Activated T-cell treated with anti-CD3 and anti-CD28 coated beads, Interleukin-2, amount 50 U/mL, for 72 hours (primary cell): ENCODE measurements at regions not wholly inside any gene's neighbourhood (a gene's known extent, or its start where the extent isn't known, plus 50 kb on each side); places are given as distances from the start of the nearest gene placed in this dataset.

Experiments
- ATAC-seq, 2 donors: fragments of 150-1000 bp; cut with Tn5 transposase; replicated peaks in 1 of 2; 2 replicates each; pipeline ENCODE4 v1.10.0; 2021; ENCODE audit warnings: moderate library complexity in 2 of 2, mild to moderate bottlenecking in 1 of 2
- DNase-seq, 2 donors: peaks; one replicate each; pipeline ENCODE4 v3.0.0; 2021 to 2022; ENCODE audit warnings: mixed read lengths in 1 of 2
- H3K27ac Mint-ChIP-seq: one replicate; pipeline ENCODE4 v1.8.0; 2022; ENCODE audit warnings: mild to moderate bottlenecking, moderate library complexity, mixed read lengths
- H3K27me3 Mint-ChIP-seq: one replicate; pipeline ENCODE4 v1.8.0; 2022; ENCODE audit warnings: low read depth, mixed read lengths
- H3K36me3 Mint-ChIP-seq, 2 donors: one replicate each; pipeline ENCODE4 v1.8.0; 2022; ENCODE audit warnings: mixed read lengths in 2 of 2, mild to moderate bottlenecking in 1 of 2; ENCODE audit not compliant: insufficient read depth in 2 of 2
- H3K4me1 Mint-ChIP-seq: one replicate; pipeline ENCODE4 v1.8.0; 2022; ENCODE audit warnings: low read depth, mixed read lengths
- H3K4me3 Mint-ChIP-seq, 2 donors: one replicate each; pipeline ENCODE4 v1.8.0; 2022; ENCODE audit warnings: mild to moderate bottlenecking in 2 of 2, mixed read lengths in 2 of 2, moderate library complexity in 2 of 2
- H3K9me3 Mint-ChIP-seq, 2 donors: one replicate each; pipeline ENCODE4 v1.8.0; 2022; ENCODE audit warnings: mixed read lengths in 2 of 2

DNA sequence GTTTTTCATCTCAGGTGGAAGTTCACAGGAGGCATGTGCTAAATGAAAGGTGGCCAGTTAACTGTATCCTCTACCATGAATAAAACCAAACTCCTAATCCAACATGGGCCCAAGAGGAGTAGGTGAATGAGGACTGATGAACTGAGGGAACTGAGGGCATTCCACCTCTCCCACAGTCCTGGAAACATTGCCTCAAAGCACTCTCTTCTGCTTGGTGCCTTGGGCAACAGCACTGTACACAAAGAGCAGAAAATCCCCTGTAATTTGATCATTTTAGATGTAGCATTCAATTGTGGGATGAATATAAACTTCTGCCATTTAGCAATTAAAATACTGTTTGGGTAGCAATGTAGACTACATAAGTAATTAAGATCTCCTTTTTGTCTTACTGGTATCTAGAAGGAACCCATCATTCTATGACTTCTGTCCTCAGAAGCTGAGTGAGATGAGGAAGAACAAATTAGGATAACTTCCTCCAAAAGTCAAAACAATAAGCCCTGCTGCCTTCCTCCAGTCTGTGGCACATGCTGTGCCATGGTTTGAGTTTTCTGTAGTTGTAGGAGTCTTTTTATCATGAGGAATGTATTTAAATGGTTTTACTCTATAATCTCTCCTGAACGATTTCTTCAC is 86.7 kb upstream of the ZEB2 start:
- H3K9me3 Mint-ChIP-seq: peaks cover 0 to 2% of the 10 kb centered on the region in 2 donors
- no peak for DNase-seq
- no peaks in the 10 kb centered on the region for H3K4me1 Mint-ChIP-seq
- no peak for ATAC-seq
- H3K27ac Mint-ChIP-seq: no peak overlapping the region
- no peak overlapping the region for H3K4me3 Mint-ChIP-seq
- peaks cover 16% of the 10 kb centered on the region for H3K27me3 Mint-ChIP-seq
- H3K36me3 Mint-ChIP-seq: no peaks in the 10 kb centered on the region

DNA sequence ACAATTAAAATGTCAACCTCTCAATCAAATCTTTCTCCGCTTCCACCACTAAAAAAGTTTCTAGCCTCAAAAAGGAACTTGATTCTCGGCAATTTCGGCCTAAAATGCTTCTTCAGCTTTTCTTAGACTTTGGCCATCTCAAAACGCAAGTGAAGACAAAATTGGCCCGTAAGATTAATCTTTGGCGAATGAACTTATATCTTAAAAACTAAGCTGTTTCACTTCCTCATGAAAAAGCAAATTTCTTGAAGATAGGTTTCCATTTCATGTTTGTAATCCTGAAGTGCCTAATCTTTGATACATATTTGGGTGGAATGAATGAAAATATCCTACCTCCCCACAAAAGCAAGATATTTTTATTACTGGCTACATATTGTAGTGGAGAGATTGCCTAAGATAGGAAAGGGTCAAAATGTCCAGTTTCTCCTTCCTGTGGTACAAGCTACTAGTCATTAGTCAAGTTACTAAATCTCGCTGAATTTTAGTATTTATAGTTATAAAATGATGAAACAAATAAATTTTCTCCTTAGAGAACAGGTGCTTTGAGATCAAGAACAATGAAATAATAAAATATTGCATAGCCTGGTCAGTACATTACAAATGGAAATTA is 85.4 kb upstream of the ZEB2 start:
- Mint-ChIP-seq H3K9me3 (peaks cover 0 to 2% of the 10 kb centered on the region in 2 donors), H3K4me3 (no peak overlapping the region), H3K27ac (no peak overlapping the region), H3K4me1 (no peaks in the 10 kb centered on the region), H3K36me3 (no peaks in the 10 kb centered on the region), H3K27me3 (peaks cover 16% of the 10 kb centered on the region)
- DNase-seq (no peak), ATAC-seq (no peak)

DNA sequence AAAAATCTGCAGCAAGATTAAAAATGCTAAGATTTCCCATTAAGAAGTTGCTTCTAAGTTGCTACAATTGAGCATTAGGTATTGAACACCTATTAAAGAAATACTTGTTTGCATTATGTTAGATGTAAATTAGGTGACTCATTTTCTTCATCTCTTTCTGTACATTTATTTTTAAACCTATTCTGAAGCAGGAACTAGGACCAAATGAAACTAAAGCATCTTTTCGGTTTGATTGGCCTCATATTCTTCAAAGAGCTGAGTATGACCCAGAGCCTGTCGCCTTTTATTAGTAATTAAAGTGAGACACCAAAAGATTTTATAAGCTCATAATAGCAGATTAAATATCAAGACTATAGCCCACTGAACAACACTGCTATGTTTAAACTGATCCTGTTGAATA is 83.4 kb upstream of the ZEB2 start:
- H3K4me3 Mint-ChIP-seq: no peak overlapping the region

DNA sequence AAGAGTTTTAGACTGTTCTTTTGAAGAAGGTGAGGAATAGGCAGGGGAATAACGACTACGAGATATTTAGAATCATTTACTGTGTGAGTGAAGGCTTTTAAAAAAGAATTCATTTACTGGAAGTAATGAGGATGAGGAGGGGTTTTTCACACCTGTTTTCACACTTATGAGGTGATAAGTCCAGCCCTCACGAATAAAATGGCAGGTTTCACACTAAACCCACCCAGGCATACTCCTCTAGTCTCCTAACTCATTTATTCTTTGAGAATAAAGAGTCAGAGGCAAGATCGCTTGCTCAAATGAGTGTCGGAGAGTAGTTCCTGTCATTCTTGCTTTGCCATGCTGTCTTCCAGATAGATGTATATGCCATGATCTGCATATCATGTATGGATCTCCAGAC is 79.0 kb upstream of the ZEB2 start:
- Mint-ChIP-seq H3K27ac (peak overlapping the region; percentile 33), H3K27me3 (peaks cover 23% of the 10 kb centered on the region), H3K9me3 (peaks cover 0 to 3% of the 10 kb centered on the region in 2 donors), H3K4me1 (no peaks in the 10 kb centered on the region), H3K4me3 (no peak overlapping the region), H3K36me3 (peaks cover 0 to 1% of the 10 kb centered on the region in 2 donors)
- no peak for ATAC-seq
- DNase-seq: no peak

More for the DNA sequence above, 83.4 kb upstream of the ZEB2 start:
- ATAC-seq: no peak
- Mint-ChIP-seq H3K9me3 (peaks cover under 1 to 3% of the 10 kb centered on the region in 2 donors), H3K4me1 (no peaks in the 10 kb centered on the region), H3K36me3 (peaks cover 0 to 1% of the 10 kb centered on the region in 2 donors), H3K27ac (no peak overlapping the region), H3K27me3 (peaks cover 15% of the 10 kb centered on the region)
- no peak for DNase-seq

DNA sequence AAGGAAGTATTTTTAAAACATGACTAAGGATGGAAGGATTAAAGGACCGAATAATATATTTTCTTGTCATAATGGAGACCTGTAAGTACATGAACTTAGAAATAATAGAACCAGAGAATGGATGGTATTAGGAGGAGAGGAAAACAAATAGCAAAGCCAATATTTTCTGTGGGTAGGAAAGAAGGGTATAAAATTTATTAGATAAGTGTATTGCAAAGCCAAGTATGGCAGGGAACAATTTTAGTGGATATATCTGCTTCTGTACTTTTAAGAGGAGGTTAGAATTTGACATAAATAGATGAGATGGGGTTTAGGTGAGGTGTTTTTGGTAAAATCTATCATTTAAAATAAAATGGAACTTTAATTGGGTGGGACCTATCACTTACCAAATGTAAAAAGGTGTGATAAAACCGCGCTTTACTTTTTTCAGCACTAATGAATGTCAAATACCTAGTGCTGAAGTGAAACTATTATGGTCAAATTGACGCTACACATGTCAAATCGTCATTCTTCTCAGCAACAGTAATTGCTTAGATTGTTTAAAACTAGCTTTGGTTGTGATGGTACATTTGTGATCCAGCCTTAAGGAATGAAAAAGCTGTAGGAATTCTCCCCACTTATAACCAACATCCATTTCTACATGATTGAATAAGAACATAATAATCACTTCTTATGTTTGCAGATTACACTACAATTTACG is 78.1 kb upstream of the ZEB2 start:
- no peaks in the 10 kb centered on the region for H3K4me1 Mint-ChIP-seq
- peak overlapping the region; percentile 50 for H3K27ac Mint-ChIP-seq
- DNase-seq: no peak
- H3K4me3 Mint-ChIP-seq: peak overlapping the region in 1 of 2 donors; percentile 3
- peaks cover 0 to 3% of the 10 kb centered on the region in 2 donors for H3K9me3 Mint-ChIP-seq
- peaks cover 0 to 1% of the 10 kb centered on the region in 2 donors for H3K36me3 Mint-ChIP-seq
- no peak for ATAC-seq
- H3K27me3 Mint-ChIP-seq: peaks cover 18% of the 10 kb centered on the region

DNA sequence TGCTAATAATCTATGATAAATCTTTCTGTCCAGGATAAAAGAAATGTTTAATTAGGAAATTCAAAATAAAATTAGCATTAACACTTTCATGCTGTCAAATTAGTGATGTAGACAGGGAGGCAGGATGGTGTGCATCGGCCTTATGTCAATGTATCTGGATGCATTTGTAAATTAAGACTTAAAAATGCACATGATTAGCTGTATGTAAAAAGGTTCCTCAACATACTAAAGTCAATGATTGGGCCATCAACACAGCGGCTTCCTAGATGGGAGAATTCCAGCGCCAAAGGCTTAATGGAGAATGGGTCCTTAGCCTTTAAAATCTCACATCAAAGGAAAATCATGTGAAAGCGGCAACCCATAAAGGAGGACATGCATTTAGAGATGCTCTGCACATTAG is 77.5 kb upstream of the ZEB2 start:
- peaks cover 0 to 1% of the 10 kb centered on the region in 2 donors for H3K36me3 Mint-ChIP-seq
- peaks cover 18% of the 10 kb centered on the region for H3K27me3 Mint-ChIP-seq
- H3K27ac Mint-ChIP-seq: peak overlapping the region; percentile 50
- no peaks in the 10 kb centered on the region for H3K4me1 Mint-ChIP-seq
- H3K9me3 Mint-ChIP-seq: peaks cover 0 to 3% of the 10 kb centered on the region in 2 donors
- DNase-seq (no peak), ATAC-seq (no peak)
- no peak overlapping the region for H3K4me3 Mint-ChIP-seq

DNA sequence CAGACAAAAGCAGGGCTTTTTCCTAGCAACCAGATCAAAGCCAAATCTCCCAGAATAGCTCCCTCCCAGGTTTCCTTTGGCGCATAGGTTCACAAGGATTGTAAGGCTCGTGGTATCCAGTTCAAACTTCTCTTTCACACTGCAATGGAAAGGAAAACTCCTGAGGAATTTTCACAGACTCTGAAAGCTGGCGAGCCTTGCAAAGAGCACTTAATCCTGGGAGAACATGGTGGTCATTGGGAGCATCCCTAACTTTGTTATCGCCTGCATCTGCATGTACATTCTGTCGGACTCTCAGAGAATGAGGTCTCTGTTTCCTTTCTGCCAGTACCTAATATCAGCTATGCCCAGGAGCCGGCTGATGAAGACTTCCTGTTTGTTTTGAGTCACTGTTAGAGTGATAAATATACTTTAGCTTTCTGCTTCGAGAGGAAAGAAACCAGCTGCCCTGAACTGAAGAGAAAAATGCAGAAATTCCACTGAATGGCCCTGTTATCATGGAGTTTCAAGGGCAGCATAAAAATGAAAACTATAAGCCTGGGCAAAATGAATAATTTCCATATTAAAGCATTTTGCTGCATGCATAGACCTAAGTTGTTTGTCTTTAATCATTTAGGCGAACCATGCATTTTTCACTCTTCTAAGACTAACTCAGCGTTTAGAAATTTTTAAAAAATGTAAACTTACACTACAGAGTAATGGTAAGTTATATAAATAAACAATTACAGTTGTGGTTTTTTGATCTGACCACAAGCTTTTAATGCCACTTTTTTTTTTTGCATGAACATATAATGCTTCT is 76.4 kb upstream of the ZEB2 start:
- H3K4me1 Mint-ChIP-seq: no peaks in the 10 kb centered on the region
- ATAC-seq (no peak), DNase-seq (no peak)
- peak overlapping the region in 1 of 2 donors; percentile 2 for H3K4me3 Mint-ChIP-seq
- H3K36me3 Mint-ChIP-seq: peaks cover 0 to 1% of the 10 kb centered on the region in 2 donors
- no peak overlapping the region for H3K27ac Mint-ChIP-seq
- H3K27me3 Mint-ChIP-seq: peaks cover 18% of the 10 kb centered on the region
- peaks cover 0 to 3% of the 10 kb centered on the region in 2 donors for H3K9me3 Mint-ChIP-seq

DNA sequence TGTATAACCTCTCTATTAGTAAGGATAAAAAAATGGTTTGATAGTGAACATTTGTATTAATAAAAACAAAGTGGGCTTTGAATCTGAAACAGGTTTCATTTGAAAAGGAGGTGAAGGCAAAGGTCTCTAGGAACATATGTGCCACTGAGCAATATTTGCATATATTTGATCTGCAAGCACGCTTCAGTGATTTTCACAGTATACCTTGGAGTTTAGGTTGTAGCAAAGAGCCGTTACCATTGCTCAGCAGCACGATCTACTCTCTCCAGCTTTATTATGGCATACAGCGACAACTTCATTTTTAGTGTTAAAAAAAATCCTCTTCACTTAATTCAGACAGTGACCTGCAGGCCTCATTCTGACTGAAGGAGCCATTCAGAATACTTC is 75.8 kb upstream of the ZEB2 start:
- H3K9me3 Mint-ChIP-seq: peaks cover 0 to 3% of the 10 kb centered on the region in 2 donors
- ATAC-seq (no peak), DNase-seq (no peak)
- H3K36me3 Mint-ChIP-seq: peaks cover 0 to 1% of the 10 kb centered on the region in 2 donors
- H3K4me1 Mint-ChIP-seq: no peaks in the 10 kb centered on the region
- H3K27ac Mint-ChIP-seq: no peak overlapping the region
- H3K27me3 Mint-ChIP-seq: peaks cover 18% of the 10 kb centered on the region
- no peak overlapping the region for H3K4me3 Mint-ChIP-seq

DNA sequence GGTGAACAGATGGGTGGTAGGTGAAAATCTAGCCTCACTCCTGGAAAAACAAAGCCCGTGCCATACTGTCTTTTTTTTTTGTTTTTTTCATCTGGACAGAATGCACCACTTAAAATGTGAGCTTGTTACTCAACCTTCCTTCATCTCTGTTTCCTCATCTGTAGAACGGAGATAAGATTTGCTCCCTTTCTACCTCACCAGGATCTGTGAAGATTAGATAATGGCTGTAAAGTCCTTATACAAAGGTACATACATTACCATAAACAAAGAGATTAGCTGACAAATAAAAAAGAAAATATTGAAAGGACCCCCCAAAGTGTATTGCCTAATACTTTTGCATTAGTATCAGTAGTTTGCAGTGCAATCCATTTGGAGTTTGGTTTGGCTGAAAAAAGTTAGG is 75.4 kb upstream of the ZEB2 start:
- ATAC-seq (no peak), DNase-seq (no peak)
- Mint-ChIP-seq H3K27ac (no peak overlapping the region), H3K27me3 (peaks cover 18% of the 10 kb centered on the region), H3K4me1 (no peaks in the 10 kb centered on the region), H3K9me3 (peaks cover 0 to 3% of the 10 kb centered on the region in 2 donors), H3K4me3 (no peak overlapping the region), H3K36me3 (peaks cover 0 to 1% of the 10 kb centered on the region in 2 donors)

DNA sequence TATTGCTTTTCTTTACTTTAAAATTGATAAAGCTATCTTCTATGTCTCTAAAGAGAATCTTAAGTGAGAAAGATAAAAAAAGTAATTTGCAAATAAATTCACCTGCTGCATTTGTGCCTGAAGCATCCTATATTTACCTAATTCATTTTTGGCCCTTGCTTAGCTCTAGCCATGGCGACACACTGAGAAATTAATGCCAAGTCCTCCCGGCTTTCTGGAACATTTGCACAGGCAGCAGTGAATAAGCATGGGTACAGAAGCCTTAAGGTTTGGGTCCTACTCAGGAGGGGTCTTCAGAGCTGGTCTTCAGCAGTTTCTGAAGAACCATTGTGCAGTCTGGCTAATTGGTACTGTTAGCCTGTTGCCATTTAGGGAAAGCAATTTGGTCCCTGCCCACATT is 73.9 kb upstream of the ZEB2 start:
- no peak overlapping the region for H3K4me3 Mint-ChIP-seq

DNA sequence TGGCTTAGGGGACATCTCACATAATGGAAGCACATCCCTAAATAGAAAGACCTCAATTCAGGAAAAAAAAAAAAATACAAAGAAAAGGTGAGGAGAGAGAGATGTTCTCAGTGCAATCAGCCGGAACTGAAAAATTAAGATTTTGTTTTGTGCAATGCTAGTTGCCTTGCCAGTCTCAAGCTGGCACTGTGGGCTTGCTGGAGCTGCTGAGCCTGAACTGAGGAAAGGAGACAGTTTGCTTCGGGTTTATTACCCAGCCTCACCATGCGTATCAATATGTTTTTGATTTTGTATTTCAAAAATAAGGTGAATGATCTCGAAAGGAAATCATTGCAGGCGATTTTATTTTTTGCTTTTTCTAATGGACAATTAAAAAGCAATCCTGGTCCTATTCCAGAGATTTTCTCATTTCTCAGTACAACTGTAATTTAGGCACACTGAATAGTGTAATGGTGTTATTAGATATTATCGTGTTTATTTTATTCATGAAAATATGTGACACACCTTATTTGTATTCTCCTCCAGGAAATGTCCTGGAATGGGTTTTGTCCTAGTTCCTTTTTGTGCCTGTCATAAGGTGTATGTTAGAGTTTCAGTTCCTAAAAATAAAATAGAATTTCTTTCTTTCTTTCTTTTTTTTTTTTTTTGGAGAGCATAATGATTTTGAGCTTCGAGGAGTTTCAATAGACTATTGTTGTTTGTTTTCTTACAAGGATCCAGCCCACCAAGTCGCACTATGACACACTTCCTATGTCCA is 72.8 kb upstream of the ZEB2 start:
- H3K27ac Mint-ChIP-seq: no peak overlapping the region
- ATAC-seq (no peak), DNase-seq (no peak)
- H3K9me3 Mint-ChIP-seq: no peaks in the 10 kb centered on the region
- H3K36me3 Mint-ChIP-seq: no peaks in the 10 kb centered on the region
- no peak overlapping the region for H3K4me3 Mint-ChIP-seq
- H3K27me3 Mint-ChIP-seq: peaks cover 7% of the 10 kb centered on the region
- H3K4me1 Mint-ChIP-seq: peaks cover 2% of the 10 kb centered on the region

More for the DNA sequence above, 73.9 kb upstream of the ZEB2 start:
- no peak for DNase-seq
- no peaks in the 10 kb centered on the region for H3K9me3 Mint-ChIP-seq
- H3K27ac Mint-ChIP-seq: no peak overlapping the region
- H3K27me3 Mint-ChIP-seq: peaks cover 11% of the 10 kb centered on the region
- ATAC-seq: no peak
- no peaks in the 10 kb centered on the region for H3K36me3 Mint-ChIP-seq
- no peaks in the 10 kb centered on the region for H3K4me1 Mint-ChIP-seq

DNA sequence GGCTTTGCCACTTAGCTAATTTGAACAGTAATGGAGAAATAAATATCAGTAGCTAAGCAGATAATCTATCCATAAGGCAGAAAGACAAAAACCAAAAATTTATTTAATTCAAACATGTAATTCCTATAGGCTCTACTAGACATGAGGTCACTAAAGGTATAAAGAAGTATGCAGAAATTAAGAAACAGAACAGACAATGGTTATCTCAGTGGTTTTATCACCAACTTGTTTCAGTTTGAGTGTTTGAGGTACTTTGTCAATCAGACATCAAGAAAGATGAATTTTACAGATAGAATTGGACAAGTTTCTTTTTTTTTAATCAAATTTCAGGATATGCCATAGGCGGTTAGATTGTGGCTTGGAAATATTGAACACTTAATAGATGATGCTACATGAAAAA is 67.4 kb upstream of the ZEB2 start:
- ATAC-seq (no peak), DNase-seq (no peak)
- Mint-ChIP-seq H3K9me3 (peaks cover 0 to 2% of the 10 kb centered on the region in 2 donors), H3K36me3 (peaks cover 0 to 1% of the 10 kb centered on the region in 2 donors), H3K27me3 (peaks cover 32% of the 10 kb centered on the region), H3K27ac (peak overlapping the region; percentile 26), H3K4me3 (no peak overlapping the region), H3K4me1 (peaks cover 32% of the 10 kb centered on the region)
